ENCODE measurements at regions not wholly inside any gene's neighbourhood (a gene's known extent, or its start where the extent isn't known, plus 50 kb on each side); places are given as distances from the start of the nearest gene placed in this dataset.

DNA sequence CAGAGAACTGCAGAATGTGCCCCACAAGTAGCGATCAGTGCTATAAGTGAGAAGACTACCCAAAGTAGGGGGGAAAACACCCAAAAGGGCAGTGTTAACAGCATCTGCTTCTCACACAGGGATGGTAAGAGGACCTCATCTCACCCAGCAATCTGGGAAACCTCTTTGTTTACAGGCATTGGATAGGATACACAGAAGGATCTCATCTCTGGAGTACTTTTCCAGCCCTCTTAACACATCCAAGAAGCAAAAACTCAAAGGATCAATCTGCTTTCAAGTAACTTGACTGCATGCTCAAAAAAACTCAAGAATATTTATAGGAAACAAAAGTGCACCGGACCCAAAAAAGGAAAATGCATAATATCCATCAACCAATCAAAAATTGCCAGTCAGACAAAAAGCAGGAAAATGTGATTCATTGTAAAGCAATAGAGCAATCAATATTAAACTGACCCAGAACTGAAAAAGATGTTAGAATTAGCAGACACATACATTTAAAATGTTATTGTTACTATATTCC, 311.0 kb upstream of the CXADR start:
- TF ChIP-seq POLR2A (IDR thresholded peaks at IDR 0.05; ENCODE audit: low read depth, low read length) (no peak), POLR2AphosphoS5 (IDR thresholded peaks at IDR 0.05; ENCODE audit: low read depth, low read length) (no peak)
